NCI-H446 treated with DMSO at 0.1 percent for 48 hours (cell line): ENCODE measurements at regions not wholly inside any gene's neighbourhood (a gene's known extent, or its start where the extent isn't known, plus 50 kb on each side); places are given as distances from the start of the nearest gene placed in this dataset.
A peak's percentile ranks its signal among the peaks of the same experiment; 100 is the strongest.

Source experiments
- DNase-seq: peaks from one replicate; lab custom pipeline; 2025; lab: John Stamatoyannopoulos, UW

GRCh38 chrX:107560980-107561379 lies 67.3 kb upstream of the PRPS1 start:
- no peak for DNase-seq

GRCh38 chrX:107561468-107562215 lies 66.7 kb upstream of the PRPS1 start:
- DNase-seq = no peak

- DNase-seq = no peak
Observed at GRCh38 chrX:107562482-107562881, 65.8 kb upstream of the PRPS1 start.

- no peak for DNase-seq
Observed at GRCh38 chrX:107563824-107564223, 64.5 kb upstream of the PRPS1 start.

- no peak for DNase-seq
Observed at GRCh38 chrX:107565015-107565414, 63.3 kb upstream of the PRPS1 start.

- DNase-seq = peak; percentile 49
Observed at GRCh38 chrX:107565931-107566603, 62.2 kb upstream of the PRPS1 start.

GRCh38 chrX:107566604-107567262 lies 61.6 kb upstream of the PRPS1 start:
- no peak for DNase-seq

- peak; percentile 2 for DNase-seq
Observed at GRCh38 chrX:107567370-107567769, 60.9 kb upstream of the PRPS1 start.

- DNase-seq = peak; percentile 54
Observed at GRCh38 chrX:107571296-107571998, 56.9 kb upstream of the PRPS1 start.

- no peak for DNase-seq
Observed at GRCh38 chrX:107573016-107573415, 55.3 kb upstream of the PRPS1 start.

- no peak for DNase-seq
Observed at GRCh38 chrX:107574054-107574683, 54.1 kb upstream of the PRPS1 start.

GRCh38 chrX:107574711-107575110 lies 53.6 kb upstream of the PRPS1 start:
- DNase-seq = no peak

GRCh38 chrX:107576392-107576791 lies 51.9 kb upstream of the PRPS1 start:
- no peak for DNase-seq

- no peak for DNase-seq
Observed at GRCh38 chrX:107576841-107577240, 51.5 kb upstream of the PRPS1 start.

GRCh38 chrX:107577933-107578332 lies 50.4 kb upstream of the PRPS1 start:
- DNase-seq = no peak
